Astrocyte of the spinal cord (primary cell): ENCODE measurements at regions not wholly inside any gene's neighbourhood (a gene's known extent, or its start where the extent isn't known, plus 50 kb on each side); places are given as distances from the start of the nearest gene placed in this dataset.

Experiments used
- DNase-seq: peaks from one replicate; pipeline ENCODE4 v3.0.0; 2011; ENCODE audit warnings: low read depth, low spot score
- H3K4me3 ChIP-seq: 2 replicates; pipeline ENCODE4 v1.5.1; 2011; ENCODE audit warnings: low read depth, mild to moderate bottlenecking, low read length, moderate library complexity
- in situ Hi-C: cut with HindIII; loops from 2 replicates; pipeline ENCODE4 v1.10.0; 2017; ENCODE audit warnings: low sequenced_read_pairs
- TF ChIP-seq, protein P1 (sequence below): IDR thresholded peaks from 2 replicates; pipeline ENCODE4 v1.5.1; 2012; ENCODE audit warnings: low read depth, mild to moderate bottlenecking, low read length, inconsistent platforms

DNA sequence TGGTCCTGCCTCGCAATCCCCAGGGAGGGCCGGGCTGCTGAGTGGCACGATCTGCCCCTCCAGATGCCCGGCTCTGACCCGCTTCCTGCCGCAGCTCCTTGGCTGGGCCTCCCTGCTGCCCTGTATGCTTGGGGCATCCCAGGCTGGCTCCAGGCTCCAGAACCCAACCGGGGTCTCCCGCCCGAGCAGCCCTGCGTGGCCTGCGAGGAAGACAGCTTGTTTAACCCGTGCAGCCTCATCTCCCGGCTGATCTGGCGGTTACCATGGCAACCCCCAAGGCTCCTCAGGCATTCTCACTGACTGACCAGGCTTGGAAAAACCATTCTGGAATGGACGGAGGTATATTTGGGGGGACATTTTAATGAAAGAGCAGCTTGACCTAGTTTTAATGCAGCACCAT, 232.4 kb upstream of the MYO3A start:
- no peak for DNase-seq
- TF ChIP-seq, protein P1, sequence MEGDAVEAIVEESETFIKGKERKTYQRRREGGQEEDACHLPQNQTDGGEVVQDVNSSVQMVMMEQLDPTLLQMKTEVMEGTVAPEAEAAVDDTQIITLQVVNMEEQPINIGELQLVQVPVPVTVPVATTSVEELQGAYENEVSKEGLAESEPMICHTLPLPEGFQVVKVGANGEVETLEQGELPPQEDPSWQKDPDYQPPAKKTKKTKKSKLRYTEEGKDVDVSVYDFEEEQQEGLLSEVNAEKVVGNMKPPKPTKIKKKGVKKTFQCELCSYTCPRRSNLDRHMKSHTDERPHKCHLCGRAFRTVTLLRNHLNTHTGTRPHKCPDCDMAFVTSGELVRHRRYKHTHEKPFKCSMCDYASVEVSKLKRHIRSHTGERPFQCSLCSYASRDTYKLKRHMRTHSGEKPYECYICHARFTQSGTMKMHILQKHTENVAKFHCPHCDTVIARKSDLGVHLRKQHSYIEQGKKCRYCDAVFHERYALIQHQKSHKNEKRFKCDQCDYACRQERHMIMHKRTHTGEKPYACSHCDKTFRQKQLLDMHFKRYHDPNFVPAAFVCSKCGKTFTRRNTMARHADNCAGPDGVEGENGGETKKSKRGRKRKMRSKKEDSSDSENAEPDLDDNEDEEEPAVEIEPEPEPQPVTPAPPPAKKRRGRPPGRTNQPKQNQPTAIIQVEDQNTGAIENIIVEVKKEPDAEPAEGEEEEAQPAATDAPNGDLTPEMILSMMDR, result no peak
- no peak overlapping the region for H3K4me3 ChIP-seq
- in situ Hi-C loops, result no loop called here

DNA sequence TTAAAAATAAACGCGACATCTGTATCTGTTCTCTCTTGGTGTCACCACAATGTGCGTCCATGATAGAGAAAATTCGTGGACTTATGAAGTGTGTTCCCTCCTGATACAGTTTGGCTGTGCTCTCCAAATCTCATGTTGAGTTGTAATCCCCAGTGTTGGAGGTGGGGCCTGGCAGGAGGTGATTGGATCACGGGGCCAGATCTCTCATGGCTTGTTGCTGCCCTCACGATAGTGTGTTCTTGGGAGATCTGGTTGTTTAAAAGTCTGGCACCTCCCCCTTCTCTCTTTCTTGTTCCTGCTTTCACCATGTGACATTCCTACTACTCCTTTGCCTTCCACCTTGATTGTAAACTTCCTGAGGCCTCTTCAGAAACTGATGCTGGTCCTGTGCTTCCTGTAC, 229.4 kb upstream of the MYO3A start:
- no peak overlapping the region for H3K4me3 ChIP-seq
- in situ Hi-C loops, result no loop called here
- no peak for DNase-seq
- TF ChIP-seq, protein P1, result no peak

DNA sequence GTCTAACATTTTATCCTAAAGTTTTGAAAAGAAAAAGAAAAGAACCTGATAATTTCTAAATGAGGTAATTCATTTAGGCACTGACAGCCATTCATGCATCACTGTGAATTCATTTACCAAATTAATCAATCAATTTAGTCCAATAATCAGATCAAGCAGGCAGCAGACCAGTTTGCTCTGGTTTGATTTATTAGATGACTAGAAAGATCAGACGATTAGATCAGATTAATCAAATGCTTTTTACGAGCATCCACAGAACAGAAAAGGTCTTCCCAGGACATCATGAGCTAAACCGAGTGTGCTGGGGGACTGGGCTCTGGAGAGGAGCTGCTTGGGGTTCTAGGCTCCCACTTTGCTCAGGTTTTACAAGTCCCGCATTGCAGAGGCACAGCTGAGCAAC, 226.5 kb upstream of the MYO3A start:
- no peak overlapping the region for H3K4me3 ChIP-seq
- TF ChIP-seq, protein P1, result no peak
- no peak for DNase-seq
- in situ Hi-C loops, result no loop called here

DNA sequence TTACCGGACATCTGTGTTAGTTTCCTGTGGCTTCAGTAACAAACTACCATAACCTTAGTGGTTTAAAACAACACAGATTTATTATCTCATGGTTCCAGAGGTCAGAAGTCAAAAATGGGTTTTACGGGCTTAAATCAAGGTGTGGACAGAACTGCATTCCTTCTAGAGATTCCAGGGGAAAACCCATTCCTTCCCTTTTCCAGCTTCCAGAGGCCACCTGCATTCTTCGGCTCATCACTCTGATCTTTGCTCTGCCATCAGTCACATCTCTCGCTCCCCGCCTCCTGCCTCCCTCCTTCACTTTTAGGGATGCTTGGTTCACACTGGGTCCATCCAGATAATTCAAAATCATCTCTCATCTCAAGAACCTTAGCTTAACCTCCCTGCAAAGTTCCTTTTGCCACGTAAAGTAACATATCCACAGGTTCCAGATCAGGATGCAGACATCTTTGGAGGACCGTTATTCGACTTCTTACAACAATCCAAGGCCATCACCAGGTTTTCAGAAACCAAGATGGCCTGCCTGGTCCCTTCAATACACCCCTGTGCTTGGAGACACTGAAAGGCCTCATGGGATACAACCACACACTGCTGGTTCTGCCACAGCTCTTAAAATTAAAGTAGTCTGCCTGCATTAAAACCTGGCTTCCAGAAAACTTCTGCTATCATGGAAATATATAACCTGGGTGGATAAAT, 225.9 kb upstream of the MYO3A start:
- TF ChIP-seq, protein P1, result no peak
- H3K4me3 ChIP-seq, result no peak overlapping the region
- in situ Hi-C loops, result no loop called here
- no peak for DNase-seq

DNA sequence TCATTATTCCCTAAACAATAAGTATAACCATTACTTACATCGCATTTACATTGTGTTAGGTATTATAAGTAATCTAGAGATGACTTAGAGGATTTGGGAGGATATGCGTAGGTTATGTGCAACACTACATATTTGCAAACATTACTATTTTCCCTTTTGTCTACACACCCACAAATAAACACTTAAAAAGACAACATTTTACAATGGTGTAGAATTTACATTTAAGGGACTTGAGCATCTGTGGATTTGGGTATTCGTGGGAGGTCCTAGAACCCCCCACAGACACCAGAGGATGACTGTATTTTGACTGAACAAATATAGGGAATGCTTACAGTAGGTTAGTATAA, 220.2 kb upstream of the MYO3A start:
- DNase-seq, result no peak
- TF ChIP-seq, protein P1, result no peak
- in situ Hi-C loops, result no loop called here
- no peak overlapping the region for H3K4me3 ChIP-seq

DNA sequence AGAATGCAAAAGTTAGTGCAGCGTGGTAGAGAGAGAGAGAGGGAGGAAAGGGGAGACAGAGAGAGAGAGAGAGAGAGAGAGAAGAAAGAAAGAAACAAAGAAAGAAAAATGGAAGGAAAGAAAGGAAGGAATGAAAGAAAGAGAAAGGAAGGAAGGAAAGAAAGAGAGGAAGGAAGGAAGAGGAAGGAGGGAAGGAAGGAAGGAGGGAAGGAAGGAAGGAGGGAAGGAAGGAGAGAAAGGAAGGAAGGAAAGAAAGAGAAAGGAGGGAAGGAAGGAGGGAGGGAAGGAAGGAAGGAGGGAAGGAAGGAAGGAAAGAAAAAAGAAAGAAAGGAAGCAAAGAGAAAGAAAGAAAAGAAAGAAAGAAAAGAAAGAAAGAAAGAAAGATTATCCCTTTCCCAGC, 209.8 kb upstream of the MYO3A start:
- TF ChIP-seq, protein P1, result no peak
- no peak for DNase-seq
- in situ Hi-C loops, result no loop called here
- no peak overlapping the region for H3K4me3 ChIP-seq
